ENCODE measurements at regions not wholly inside any gene's neighbourhood (a gene's known extent, or its start where the extent isn't known, plus 50 kb on each side); places are given as distances from the start of the nearest gene placed in this dataset.
"Not testable (repeated sequence)": the region's sequence is repeated elsewhere in the genome, so short reads cannot be mapped to it uniquely, and the experiment has no call there.

DNA sequence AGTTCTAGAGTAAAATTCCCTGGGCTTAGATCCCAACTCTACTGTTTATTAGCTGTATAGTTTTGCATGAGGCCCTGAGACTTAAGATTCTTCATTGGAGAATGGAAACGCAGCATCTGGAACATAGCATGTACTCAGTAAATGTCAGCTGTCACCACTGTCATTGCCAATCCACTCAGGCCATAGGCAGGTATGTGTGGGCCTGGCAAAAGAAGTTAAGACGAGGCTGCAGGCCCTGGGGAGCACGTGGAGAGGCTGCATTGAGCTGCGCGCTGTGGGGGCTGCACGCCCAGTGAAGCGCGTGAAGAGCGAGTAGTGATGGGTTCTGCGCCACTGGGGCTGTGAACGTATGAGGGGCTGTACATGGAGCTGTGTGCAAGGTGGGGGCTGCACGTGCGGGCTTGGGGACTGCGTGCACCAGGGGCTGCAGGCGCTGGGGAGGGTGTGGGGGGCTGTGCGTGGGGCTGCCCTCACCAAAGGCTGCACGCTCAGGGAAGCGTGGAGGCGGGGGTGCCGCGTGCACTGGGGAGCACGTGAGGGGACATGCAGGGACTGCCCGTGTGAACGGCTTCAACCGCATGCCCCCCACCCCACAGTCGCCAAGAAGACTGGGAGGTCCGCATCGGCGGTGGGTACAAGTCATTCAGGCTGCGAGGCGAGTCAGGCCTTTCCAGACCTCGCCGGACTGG is 85.5 kb downstream of the PRR15 start:
- DNase-seq (ENCODE audit: low read depth, low spot score), result no peak

DNA sequence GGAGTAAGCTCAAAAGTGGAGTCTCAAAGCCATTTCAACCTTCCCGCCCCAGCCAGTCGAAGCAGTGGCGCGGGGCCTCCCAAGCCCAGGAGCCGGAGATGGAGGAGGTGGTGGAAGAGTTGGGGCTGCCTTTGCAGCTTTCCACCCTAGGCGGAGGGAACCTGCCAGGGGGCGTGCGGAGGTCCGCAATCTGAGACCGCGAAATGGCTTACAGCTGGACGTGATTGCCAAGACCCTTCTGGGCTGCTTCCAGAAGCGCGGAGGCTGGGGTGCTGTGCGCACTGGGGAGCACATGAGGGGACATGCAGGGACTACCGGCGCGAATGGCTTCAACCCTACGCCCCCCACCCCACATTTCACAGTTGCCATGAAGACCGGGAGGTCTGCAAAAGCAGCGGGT is 86.2 kb downstream of the PRR15 start:
- DNase-seq (ENCODE audit: low read depth, low spot score), result no peak

DNA sequence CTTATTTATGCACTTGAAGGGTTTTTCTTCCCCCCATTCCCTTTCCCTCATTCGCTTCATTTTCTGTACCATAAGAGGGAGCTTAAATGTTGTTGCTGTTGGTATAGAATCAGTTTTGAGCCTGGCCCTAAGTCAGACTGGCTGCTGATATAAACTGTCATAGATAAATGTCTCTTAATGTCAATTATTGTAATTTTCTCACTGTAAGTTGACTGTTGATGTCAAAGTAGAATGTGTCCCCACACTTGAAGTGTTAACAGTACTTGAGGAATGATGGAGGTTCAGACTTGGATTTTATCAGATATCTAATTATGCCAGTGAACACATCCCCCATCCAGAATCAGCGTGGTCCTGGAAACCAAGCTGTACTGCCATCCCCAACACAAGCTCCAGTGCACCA is 87.8 kb downstream of the PRR15 start:
- no peak for DNase-seq (ENCODE audit: low read depth, low spot score)

DNA sequence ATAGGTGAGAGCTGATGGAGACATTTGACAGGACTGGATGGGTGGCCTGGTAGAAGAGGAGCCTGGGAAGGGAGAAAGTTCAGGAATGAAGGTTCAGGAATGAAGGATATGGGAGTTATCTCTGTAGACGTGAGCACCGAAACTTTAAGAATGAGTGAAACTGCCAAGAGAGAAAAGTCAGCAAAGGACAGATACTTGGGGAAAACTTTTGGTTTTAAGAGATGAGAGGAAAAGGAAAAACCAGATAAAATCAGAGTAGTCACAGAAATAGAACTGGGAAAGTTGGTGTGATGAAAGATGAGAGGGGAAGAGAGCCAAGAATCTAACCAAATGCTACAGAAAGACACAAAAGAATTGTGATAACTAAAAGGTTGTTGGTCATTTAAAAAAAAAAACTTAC is 88.9 kb downstream of the PRR15 start:
- DNase-seq (ENCODE audit: low read depth, low spot score), result no peak

DNA sequence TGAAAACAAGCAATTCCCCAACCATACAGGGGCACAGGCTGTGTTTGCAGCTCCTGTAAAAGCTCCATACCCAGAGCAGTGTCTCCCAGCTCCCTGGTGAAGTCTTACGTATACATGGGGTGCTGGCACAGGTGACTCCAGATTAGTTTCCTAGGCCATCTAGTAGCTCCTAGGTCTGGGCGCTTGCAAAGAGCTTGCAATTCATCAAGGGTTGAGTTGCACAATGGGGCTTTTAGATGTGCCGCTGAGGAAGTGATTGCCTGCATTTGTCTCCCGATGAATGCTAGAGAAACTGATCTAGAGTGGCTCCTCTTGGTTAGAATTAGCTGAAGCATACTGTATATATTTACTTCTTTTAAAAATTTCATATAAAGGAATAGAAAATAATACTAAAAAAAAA is 90.7 kb downstream of the PRR15 start:
- DNase-seq (ENCODE audit: low read depth, low spot score), result not testable (repeated sequence)

DNA sequence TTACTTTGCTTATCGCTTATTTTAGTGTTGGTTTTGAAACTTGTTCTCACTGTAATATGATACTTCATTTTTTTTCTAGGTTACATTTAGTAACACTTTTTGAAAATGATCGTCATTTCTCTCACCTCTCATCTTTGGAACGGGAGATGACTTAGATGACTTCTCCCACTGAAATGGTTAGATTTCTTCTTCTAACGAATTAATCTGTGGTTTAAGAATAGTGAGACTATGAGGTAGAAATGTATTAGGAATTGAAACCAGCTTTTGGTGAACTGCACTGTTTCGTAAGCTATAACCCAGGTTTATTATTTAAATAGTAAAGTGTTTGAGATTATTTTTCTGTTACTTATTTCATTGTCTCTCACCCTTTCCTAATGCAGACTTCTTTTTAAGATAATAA is 93.7 kb downstream of the PRR15 start:
- no peak for DNase-seq (ENCODE audit: low read depth, low spot score)

DNA sequence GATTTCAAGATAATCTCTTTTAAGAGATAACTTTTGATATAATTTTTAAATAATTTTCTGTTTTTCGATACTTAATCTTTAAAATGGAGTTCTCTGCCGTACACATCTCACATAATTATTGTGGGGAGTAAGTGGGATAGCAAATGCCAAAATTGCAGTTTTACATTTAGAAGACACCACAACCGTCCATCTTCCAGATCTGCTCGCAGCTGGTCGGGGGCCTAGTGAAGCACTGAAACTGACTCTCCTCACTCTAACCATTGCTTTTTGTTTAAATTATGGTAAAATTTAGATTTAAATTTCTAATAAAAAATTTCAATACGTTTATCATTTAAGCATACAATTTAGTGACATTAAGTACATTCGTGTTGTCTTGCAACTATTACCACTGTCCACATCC is 94.2 kb downstream of the PRR15 start:
- no peak for DNase-seq (ENCODE audit: low read depth, low spot score)

DNA sequence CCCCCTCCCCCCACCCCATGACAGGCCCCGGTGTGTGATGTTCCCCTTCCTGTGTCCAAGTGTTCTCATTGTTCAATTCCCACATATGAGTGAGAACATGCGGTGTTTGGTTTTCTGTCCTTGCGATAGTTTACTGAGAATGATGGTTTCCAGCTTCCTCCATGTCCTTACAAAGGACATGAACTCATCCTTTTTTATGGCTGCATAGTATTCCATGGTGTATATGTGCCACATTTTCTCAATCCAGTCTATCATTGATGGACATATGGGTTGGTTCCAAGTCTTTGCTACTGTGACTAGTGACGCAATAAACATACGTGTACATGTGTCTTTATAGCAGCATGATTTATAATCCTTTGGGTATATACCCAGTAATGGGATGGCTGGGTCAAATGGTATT is 95.6 kb downstream of the PRR15 start:
- DNase-seq (ENCODE audit: low read depth, low spot score), result not testable (repeated sequence)

DNA sequence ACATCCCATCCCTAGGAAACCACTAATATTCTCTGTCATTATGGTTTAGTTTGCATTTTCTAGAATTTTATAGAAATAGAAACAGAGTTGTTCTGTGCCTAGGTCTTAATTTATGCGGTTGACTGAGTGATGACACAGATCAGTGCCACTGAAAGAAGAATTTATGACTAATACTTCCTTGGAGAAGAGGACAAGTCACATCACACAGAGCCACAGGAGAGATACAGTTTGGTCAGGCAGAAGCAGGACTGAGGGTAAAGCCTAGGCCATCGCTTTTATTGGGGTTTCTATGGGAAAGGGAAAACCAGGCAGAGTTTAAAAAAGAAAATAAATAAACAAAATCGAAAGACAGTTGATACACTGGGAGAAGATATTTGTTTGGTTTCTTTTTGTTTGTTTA is 99.3 kb downstream of the PRR15 start:
- not testable (repeated sequence) for DNase-seq (ENCODE audit: low read depth, low spot score)

DNA sequence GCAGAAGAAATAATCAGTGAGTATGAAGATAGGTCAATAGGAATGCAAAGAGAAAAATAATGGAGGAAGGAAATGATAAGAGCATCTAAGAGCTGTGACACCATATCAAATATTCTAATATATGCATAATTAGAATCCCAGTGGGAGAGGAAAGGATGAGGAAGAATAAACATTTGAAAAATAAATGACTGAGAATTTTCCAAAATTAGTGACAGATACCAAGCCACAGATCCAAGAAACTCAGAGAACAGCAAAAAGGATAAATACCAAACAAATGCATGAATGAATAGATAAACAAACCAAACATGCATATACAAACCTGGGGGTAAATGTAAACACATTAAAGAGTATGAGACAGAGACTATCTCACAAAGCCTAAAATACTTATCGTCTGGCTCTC is 101.4 kb downstream of the PRR15 start:
- not testable (repeated sequence) for DNase-seq (ENCODE audit: low read depth, low spot score)

DNA sequence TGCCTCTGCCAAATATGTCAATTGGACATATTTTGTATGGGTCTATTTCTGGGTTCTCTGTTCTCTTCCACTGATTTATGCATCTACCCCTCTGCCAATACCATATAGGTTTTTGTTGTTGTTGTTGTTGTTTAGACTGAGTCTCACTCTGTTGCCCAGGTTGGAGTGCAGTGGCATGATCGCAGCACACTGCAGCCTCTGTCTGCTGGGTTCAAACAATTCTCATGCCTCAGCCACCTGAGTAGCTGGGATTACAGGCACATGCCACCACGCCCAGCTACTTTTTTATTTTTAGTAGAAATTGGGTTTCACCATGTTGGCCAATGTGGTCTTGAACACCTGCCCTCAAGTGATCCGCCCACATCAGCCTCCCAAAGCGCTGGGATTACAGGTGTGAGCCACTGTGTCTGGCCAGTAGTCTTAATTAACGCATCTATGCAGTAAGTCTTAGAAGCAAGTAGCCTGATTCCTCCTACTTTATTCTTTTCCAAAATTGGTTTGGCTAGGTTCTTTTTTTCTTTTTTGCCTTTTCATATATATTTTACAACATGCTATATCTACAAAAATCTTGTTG is 103.5 kb downstream of the PRR15 start:
- not testable (repeated sequence) for DNase-seq (ENCODE audit: low read depth, low spot score)

DNA sequence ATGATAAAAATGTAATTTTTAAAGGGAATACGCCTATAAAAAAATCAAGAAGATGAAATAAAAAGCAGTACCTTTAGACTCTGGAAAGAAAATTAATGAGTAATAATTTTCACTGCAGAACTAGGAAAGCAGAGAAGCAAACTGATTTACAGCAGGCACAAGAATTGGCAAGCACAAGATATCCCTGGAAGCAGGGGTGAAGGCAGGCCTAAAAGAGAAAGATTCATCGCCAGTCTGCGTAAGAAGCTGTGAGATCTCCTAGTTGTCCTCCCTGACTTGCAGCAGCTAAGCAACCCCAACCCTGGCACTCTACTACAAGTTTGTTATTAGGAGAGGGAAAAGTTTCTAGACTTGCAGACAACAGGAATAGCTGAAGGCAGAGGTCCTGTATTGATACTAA is 107.7 kb downstream of the PRR15 start:
- DNase-seq (ENCODE audit: low read depth, low spot score), result not testable (repeated sequence)

DNA sequence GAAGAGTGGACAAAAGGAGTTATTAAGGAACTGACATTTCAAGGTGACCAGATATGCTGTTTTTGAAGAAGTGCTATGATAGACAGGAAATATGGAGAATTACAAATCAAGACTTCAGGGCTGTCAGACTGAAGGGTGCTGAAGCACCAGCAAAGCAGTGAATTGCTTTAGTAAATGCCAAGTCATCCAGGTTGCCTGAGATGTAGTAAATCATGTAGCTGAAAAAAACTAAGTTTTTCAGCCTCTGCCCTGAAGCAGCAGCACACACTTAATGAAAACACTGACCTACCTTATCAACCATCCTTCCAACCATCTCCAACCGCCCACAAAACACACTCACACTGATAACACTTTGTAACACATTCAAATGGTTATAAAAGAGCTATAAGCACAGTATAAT is 110.0 kb downstream of the PRR15 start:
- DNase-seq (ENCODE audit: low read depth, low spot score), result not testable (repeated sequence)

DNA sequence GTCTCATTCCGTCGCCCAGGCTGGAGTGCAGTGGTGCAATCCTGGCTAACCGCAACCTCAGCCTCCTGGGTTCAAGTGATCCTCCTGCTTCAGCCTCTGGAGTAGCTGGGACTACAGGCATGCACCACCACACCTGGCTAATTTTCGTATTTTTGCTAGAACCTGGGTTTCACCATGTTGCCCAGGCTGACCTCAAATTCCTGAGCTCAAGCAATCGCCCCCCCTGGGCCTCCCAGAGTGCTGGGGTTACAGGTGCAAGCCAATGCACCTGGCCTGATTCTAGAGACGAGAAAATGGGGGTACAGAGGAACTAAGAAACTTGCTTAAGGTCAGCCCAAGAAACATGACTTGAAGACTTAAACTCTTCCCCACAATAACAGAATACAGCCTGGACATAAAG is 111.0 kb downstream of the PRR15 start:
- not testable (repeated sequence) for DNase-seq (ENCODE audit: low read depth, low spot score)

DNA sequence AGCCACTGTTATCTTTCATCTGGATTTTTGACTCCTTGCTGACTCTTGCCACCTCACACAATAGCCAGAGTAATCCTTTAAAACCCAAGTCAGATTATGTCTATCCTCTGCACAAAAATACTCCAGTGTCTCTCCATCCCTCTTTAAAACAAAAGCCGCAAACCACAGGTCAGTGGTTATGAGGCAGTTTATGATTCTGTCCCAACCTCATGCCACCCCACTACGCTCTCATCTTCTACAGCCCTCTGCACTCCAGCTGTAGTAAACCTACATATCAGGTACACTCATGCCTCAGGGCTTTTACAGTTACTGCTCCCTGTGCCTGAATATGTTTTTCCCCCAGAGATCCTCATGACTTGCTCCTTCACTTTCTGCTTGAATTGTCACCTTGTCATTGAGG is 113.6 kb downstream of the PRR15 start:
- not testable (repeated sequence) for DNase-seq (ENCODE audit: low read depth, low spot score)

DNA sequence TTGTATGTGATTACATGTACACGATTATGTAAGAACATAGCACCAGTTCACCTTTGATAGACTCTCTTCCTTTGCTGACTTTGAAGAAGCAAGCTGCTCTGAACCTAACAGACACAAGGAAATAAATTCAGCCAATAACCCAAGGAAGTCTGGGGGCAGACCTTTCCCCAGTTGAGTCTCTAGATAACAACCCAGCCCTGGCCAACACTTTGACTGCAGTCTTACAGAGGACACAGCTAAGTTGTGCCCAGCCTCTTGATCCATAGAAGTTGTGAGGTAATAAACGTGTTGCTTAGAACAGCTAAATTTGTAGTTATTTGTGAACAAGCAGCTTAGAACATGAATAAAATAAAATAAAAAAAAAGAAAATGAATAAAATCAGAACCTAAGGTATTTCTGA is 116.3 kb downstream of the PRR15 start:
- not testable (repeated sequence) for DNase-seq (ENCODE audit: low read depth, low spot score)

DNA sequence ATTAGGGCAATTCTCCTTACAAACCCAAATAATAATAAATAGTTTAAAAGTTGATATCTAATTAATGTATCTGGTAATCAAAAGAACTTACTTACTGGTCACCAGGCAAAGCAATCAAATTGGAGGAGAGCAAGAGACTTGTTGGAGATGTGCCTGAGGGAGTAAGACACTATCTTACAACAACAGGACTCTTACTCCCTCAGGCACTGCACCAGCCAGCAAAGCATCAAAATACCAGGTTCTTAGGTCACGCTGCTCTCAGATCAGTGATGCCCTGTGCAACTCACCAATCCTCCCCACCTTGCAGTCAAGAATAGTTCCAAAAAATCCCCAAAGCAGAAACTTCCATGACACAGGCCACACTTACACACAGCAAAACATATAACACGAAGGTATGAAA is 117.0 kb downstream of the PRR15 start:
- DNase-seq (ENCODE audit: low read depth, low spot score), result not testable (repeated sequence)

DNA sequence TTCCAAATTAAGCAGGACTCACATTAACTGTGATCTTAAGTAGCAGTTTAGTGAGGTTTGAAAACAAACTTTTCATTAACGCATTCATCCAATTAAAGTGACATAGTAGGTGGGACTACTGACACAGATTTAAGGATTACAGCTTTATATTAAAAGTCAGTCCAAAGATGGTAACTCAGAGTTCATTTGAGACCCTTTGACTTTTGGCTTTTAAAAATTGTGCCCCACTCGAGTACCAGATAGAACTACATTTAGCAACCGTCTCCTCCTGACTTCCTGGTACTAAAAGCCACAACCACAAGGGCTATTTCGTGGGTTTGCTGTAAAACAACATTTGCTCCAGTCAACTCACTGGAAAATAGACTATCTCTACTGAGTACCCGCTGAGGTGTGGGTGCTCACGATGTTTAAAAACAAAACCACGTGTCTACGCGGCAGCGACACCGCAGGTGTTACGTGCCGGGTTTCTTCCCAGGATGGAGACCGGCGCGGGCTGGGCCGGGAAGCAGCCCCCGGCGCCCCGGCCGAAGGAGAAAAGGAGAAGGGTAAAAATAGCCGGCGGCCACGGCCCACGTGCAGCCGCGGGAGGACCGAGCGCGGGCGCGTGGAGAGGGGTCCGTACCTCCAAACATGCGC is 120.6 kb downstream of the PRR15 start:
- not testable (repeated sequence) for DNase-seq (ENCODE audit: low read depth, low spot score)

DNA sequence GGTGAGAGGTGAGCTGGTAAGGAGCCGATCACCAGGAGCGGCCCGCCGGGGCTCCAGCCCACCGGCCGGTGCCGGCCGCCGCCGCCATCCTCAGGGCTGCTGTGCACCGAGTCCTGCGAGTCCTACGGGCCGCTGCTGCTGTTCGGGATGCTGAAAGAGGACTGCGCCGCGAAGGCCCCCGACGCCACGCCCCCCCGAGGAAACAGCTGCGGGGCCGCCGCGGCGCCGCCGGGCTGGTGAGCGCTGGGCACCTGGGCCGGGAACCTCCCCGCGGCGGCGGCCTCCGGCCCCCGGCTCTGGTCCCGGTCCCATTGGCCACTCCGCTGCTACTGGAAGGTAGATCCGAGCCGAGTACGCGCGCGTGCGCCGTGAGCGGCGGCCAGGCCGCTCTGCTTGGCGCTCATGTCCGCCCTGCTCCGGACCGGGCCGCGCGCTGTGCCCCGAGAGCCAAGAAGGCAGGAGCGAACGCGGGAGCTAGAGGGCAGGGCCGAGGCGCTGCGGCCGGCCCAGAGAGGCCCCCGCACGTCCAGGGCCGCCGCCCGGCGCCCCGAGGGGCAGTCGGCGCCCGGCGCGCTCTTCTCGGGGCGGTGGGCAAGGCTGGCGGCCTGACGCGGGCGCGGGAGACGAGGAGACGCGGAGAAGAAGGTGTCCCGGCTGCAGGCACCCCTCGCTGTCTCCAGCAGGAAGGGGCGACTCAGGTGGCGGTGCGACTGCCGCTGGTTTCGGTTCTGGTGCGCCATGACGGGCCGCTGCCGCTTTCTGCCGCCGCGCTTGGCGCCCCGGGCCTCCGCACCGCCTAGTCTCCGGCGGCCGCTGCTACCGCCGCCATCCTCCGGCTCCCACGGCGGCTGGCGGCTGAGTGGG is 121.3 kb upstream of the WIPF3 start:
- no peak for DNase-seq (ENCODE audit: low read depth, low spot score)

DNA sequence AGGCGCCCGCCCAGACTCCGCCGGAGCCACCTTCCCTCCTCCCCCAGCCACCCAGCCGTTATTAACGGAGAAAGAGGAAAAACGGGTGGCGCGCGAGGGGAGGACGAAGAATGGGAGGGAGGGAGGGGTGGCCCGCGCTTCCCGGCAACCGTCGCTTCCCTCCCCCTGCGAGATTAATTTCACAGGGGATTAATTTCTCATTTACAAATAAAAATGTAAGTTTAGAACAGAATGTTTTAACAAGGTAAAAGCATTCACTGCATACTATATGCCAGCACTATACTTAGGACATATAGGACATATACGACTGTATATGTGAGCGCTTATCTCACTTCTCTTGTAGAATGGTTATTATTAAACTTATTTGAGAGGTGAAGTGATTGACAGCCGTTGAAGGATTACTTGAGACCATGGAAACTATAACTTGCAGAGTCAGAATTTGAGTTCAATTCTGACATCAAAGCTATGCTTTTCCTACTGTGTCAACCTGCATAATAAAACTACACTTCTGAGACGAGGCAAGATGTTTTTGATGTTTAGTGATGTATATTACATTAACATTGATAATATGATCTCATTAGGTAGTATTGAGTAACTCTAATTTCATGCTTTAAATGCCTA is 120.5 kb upstream of the WIPF3 start:
- DNase-seq (ENCODE audit: low read depth, low spot score), result not testable (repeated sequence)

DNA sequence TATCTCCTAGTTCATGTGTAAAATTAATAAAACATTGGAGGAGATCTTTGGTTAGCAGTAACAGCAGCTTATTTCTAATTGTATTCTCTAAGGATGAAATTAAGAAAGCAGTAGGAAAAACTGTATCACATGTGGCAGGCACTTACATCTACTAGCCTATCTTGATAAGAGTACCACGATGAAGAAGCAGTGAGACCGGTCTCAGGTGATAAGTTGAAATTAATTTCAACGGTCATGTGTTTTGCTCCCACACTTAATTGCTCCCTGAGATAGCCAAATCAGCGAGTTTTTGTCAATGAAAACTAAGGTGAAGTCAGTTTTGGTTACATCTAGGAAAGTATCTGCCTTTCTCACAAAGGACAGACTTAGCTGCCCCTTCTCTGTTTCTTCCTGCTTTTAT is 115.8 kb upstream of the WIPF3 start:
- DNase-seq (ENCODE audit: low read depth, low spot score), result not testable (repeated sequence)

DNA sequence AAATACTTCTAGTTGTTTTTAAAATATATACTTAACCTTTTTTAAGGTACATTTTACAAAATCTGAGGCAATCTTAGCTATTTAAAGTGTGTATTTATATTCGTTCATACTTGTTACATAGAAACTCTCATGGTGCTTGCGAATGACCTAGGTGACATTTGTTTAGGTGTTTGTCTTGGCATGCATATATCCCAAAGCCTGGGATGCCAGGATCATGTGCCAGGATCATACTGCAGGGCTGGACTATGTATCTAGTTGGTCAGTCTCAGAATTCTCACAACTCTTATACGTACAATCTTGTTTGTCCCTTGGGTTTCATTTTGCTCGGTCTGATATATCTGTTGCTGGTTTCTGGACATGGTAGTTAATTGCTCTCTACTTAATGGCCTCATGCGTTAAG is 109.9 kb upstream of the WIPF3 start:
- not testable (repeated sequence) for DNase-seq (ENCODE audit: low read depth, low spot score)
